ENCODE measurements at regions not wholly inside any gene's neighbourhood (a gene's known extent, or its start where the extent isn't known, plus 50 kb on each side); places are given as distances from the start of the nearest gene placed in this dataset.

DNA sequence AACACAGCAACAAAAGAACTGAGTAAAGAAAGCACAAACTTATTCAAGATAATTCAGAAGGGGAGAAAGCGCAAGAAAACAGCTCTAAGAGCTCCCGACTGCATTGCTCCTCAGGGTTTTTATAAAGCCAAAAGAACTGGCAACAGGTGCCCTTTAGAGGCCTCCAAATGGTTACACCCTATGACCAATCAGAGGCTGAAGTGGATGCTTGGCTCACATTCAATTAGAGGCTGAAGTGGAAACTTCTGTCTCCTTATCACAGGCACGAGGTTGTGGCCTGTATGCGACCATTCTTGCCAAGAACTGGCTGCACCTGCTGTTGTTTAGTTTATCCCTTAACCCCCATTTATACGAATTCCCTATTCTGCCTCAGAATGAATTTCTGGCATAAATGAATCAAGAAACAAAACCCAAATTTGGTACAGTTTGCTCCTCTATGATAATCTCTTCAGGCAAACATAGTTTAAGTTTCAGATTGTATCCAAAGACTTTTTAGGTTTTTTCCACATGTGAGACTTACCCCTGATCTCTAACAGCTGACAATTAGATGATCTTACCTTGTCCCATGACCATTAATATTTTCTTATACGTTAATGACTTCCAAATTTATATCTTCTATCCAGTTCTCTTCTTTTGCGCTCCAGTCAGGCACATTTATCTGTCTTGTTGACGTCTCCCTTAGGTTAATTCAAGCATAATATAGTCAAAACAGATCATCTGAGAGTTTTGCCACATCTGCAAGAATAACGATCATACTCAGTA, 504.8 kb downstream of the NXPH1 start:
- Histone ChIP-seq H3K14ac (ENCODE audit: insufficient read depth, low read length) (no peak overlapping the region), H3K18ac (ENCODE audit: insufficient read length, low read depth, low read length) (no peak overlapping the region), H4K5ac (ENCODE audit: insufficient read length, low read depth, low read length) (no peak overlapping the region), H4K8ac (replicated peaks; ENCODE audit: insufficient read length, low read depth, low read length) (no peak overlapping the region), H3K9me3 (ENCODE audit: control insufficient read depth, low read depth, low read length) (no peaks in the 10 kb centered on the region), H3K79me1 (ENCODE audit: insufficient read depth, low read depth, low read length, poor library complexity, severe bottlenecking) (no peaks in the 10 kb centered on the region), H3K4ac (ENCODE audit: low read depth, low read length) (no peak overlapping the region), H3K23ac (ENCODE audit: insufficient read length, low read depth, low read length) (no peak overlapping the region), H3K27ac (ENCODE audit: insufficient read length, low read depth, low read length) (no peak overlapping the region), H2BK20ac (ENCODE audit: low read depth, low read length, poor library complexity, severe bottlenecking) (no peak overlapping the region), H4K91ac (ENCODE audit: insufficient read length, low read depth, low read length) (no peak overlapping the region), H4K20me1 (ENCODE audit: control insufficient read depth, insufficient read depth, insufficient read length) (no peaks in the 10 kb centered on the region), H2AFZ (ENCODE audit: low read length) (no peak overlapping the region), H3K23me2 (ENCODE audit: insufficient read length, low read depth, low read length, poor library complexity, severe bottlenecking) (no peaks in the 10 kb centered on the region), H3K56ac (ENCODE audit: insufficient read length, low read depth, low read length) (no peak overlapping the region), H3K9ac (ENCODE audit: extremely low read depth, insufficient read length, low read length) (no peak overlapping the region), H2BK15ac (ENCODE audit: low read depth, low read length) (no peak overlapping the region), H3K27me3 (ENCODE audit: insufficient read depth, low read length) (no peaks in the 10 kb centered on the region), H3K79me2 (ENCODE audit: insufficient read depth, low read length) (no peaks in the 10 kb centered on the region), H3K4me1 (ENCODE audit: insufficient read depth, low read length) (no peaks in the 10 kb centered on the region; the same call in 1 of the 2 replicates), H2AK5ac (ENCODE audit: insufficient read length, low read length) (no peak overlapping the region), H2BK12ac (ENCODE audit: insufficient read length, low read depth, low read length) (no peak overlapping the region), H3T11ph (ENCODE audit: low read length) (no peak overlapping the region), H2BK5ac (ENCODE audit: insufficient read length, low read length) (no peak overlapping the region), H3K4me2 (ENCODE audit: insufficient read depth, insufficient read length, low read length) (no peak overlapping the region), H2BK120ac (ENCODE audit: low read depth, low read length, poor library complexity, severe bottlenecking) (no peak overlapping the region)
- Mint-ChIP-seq H3K9me3 (no peaks in the 10 kb centered on the region; a peak in 1 of 5 replicates), H3K4me3 (no peak overlapping the region), H3K27ac (no peak overlapping the region), H3K4me1 (peaks cover 3% of the 10 kb centered on the region in 2 experiments; a peak in 1 of 4 replicates), H3K36me3 (ENCODE audit: insufficient read depth in 1 of 3, low read depth in 3 of 3) (no peaks in the 10 kb centered on the region), H3K27me3 (ENCODE audit: low read depth) (no peaks in the 10 kb centered on the region)
- WGBS (ENCODE audit: extremely low coverage, insufficient read length, low lambda C conversion rate), result no CpG with 5 or more reads among the region's 9 CpGs
- TF ChIP-seq, protein P1, sequence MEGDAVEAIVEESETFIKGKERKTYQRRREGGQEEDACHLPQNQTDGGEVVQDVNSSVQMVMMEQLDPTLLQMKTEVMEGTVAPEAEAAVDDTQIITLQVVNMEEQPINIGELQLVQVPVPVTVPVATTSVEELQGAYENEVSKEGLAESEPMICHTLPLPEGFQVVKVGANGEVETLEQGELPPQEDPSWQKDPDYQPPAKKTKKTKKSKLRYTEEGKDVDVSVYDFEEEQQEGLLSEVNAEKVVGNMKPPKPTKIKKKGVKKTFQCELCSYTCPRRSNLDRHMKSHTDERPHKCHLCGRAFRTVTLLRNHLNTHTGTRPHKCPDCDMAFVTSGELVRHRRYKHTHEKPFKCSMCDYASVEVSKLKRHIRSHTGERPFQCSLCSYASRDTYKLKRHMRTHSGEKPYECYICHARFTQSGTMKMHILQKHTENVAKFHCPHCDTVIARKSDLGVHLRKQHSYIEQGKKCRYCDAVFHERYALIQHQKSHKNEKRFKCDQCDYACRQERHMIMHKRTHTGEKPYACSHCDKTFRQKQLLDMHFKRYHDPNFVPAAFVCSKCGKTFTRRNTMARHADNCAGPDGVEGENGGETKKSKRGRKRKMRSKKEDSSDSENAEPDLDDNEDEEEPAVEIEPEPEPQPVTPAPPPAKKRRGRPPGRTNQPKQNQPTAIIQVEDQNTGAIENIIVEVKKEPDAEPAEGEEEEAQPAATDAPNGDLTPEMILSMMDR (conservative IDR thresholded peaks at IDR 0.05), result no peak
- no peak for DNase-seq

Measured in H9 (cell line).